K562 (cell line): ENCODE measurements at regions not wholly inside any gene's neighbourhood (a gene's known extent, or its start where the extent isn't known, plus 50 kb on each side); places are given as distances from the start of the nearest gene placed in this dataset.

Experiments
- BRCA1 ChIP-seq, 2 experiments: fragments of 450-650 bp in 1 of 2; sonication (generic) in 1 of 2; formaldehyde crosslinking in 1 of 2; IDR thresholded peaks; 2 replicates each; pipeline versions ENCODE4 v1.5.0 to v1.6.1; 2017 to 2020; ENCODE audit warnings: mild to moderate bottlenecking in 1 of 2, missing genetic modification reagents in 1 of 2
- CBX2 ChIP-seq: fragments of 200-600 bp; sonication (generic); IDR thresholded peaks from one replicate; pipeline ENCODE4 v1.6.1; 2012; ENCODE audit warnings: mild to moderate bottlenecking, low read length, inconsistent platforms; ENCODE audit not compliant: insufficient read depth, poor library complexity, severe bottlenecking
- EP300 ChIP-seq: IDR thresholded peaks from 2 replicates; pipeline ENCODE4 v1.6.1; 2012; ENCODE audit warnings: low read length, improper control_type of control experiment
- MEF2A ChIP-seq: IDR thresholded peaks from 2 replicates; pipeline ENCODE4 v1.6.1; 2011; ENCODE audit warnings: low read depth, mild to moderate bottlenecking, low read length, moderate library complexity; ENCODE audit not compliant: control insufficient read depth
- NR2C2 ChIP-seq, 2 experiments: fragments of 200-800 bp in 1 of 2; sonication (Bioruptor generic) in 1 of 2; sonication (generic) in 1 of 2; formaldehyde crosslinking in 1 of 2; IDR thresholded peaks; 2 replicates each; pipeline versions ENCODE4 v1.6.1 to v1.8.0; 2016 to 2022; ENCODE audit warnings: mild to moderate bottlenecking in 1 of 2, missing compliant biosample characterization in 1 of 2, missing genetic modification characterization in 1 of 2, missing genetic modification reagents in 1 of 2
- POLR3G ChIP-seq: IDR thresholded peaks from 2 replicates; pipeline ENCODE4 v1.6.1; 2011; ENCODE audit not compliant: insufficient read length, insufficient replicate concordance; ENCODE audit errors: extremely low read depth
- PRMT5 ChIP-seq: sonication (generic); formaldehyde crosslinking; IDR thresholded peaks from 2 replicates; pipeline ENCODE4 v1.5.0; 2020; ENCODE audit warnings: missing genetic modification reagents
- SMAD2 ChIP-seq: fragments of 150-350 bp; IDR thresholded peaks from 2 replicates; pipeline ENCODE4 v1.6.1; 2014; ENCODE audit warnings: low read depth, mild to moderate bottlenecking, low read length
- SMARCC2 ChIP-seq: fragments of 450-650 bp; IDR thresholded peaks from 2 replicates; pipeline ENCODE4 v1.6.1; 2017; ENCODE audit warnings: antibody characterized with exemption, moderate library complexity, mild to moderate bottlenecking, low read depth
- TARDBP ChIP-seq: fragments of 450-650 bp; IDR thresholded peaks from 2 replicates; pipeline ENCODE4 v1.6.1; 2016
- TF ChIP-seq, protein P1 (sequence below): sonication (generic); formaldehyde crosslinking; IDR thresholded peaks from 2 replicates; pipeline ENCODE4 v1.8.1; 2023; ENCODE audit warnings: mild to moderate bottlenecking, missing genetic modification reagents, moderate library complexity
- TF ChIP-seq, protein P2 (sequence below), 3 experiments: IDR thresholded peaks in 2 of 3; conservative IDR thresholded peaks in 1 of 3; 2 replicates each; pipeline ENCODE4 v1.5.1; 2011 to 2012; ENCODE audit warnings: low read length in 3 of 3, mild to moderate bottlenecking in 3 of 3, control low read depth in 2 of 3, improper control_type of control experiment in 1 of 3, inconsistent platforms in 1 of 3, low read depth in 1 of 3, mixed read lengths in 1 of 3, moderate library complexity in 1 of 3; ENCODE audit not compliant: insufficient read depth in 2 of 3

DNA sequence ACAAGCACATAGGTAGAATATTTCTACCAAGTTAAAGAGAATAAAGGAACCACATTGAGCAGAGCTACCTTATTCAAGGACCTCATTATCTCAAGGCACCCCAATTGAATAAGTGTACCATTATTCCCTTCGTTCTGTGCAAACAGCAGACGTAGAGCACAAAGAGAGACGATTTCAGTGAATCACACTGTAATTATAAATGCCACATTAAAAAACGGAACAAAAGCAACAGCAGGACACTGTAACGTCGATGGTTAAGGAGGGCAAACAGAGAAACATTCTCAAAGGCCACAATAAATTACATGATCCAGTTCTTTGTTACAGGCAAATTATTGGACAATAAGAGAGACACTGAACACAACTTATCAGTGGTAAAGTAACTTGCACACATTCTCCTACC, 644.1 kb upstream of the TENM3 start:
- TF ChIP-seq, protein P1, sequence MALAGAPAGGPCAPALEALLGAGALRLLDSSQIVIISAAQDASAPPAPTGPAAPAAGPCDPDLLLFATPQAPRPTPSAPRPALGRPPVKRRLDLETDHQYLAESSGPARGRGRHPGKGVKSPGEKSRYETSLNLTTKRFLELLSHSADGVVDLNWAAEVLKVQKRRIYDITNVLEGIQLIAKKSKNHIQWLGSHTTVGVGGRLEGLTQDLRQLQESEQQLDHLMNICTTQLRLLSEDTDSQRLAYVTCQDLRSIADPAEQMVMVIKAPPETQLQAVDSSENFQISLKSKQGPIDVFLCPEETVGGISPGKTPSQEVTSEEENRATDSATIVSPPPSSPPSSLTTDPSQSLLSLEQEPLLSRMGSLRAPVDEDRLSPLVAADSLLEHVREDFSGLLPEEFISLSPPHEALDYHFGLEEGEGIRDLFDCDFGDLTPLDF: no peak
- TF ChIP-seq PRMT5 (CRISPR knock-in tag): no peak
- no peak for TF ChIP-seq CBX2
- no peak for TF ChIP-seq NR2C2 (CRISPR knock-in tag; IDR thresholded peaks at IDR 0.05)
- TF ChIP-seq NR2C2 (tag; IDR thresholded peaks at IDR 0.05): no peak
- TF ChIP-seq EP300: no peak
- TF ChIP-seq, protein P2, sequence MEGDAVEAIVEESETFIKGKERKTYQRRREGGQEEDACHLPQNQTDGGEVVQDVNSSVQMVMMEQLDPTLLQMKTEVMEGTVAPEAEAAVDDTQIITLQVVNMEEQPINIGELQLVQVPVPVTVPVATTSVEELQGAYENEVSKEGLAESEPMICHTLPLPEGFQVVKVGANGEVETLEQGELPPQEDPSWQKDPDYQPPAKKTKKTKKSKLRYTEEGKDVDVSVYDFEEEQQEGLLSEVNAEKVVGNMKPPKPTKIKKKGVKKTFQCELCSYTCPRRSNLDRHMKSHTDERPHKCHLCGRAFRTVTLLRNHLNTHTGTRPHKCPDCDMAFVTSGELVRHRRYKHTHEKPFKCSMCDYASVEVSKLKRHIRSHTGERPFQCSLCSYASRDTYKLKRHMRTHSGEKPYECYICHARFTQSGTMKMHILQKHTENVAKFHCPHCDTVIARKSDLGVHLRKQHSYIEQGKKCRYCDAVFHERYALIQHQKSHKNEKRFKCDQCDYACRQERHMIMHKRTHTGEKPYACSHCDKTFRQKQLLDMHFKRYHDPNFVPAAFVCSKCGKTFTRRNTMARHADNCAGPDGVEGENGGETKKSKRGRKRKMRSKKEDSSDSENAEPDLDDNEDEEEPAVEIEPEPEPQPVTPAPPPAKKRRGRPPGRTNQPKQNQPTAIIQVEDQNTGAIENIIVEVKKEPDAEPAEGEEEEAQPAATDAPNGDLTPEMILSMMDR (IDR thresholded peaks at IDR 0.05 in 2 of 3, conservative IDR thresholded peaks at IDR 0.05 in 1 of 3; ENCODE audit: insufficient read depth in 2 of 3, low read depth in 1 of 3, low read length in 3 of 3): no peak
- no peak for TF ChIP-seq BRCA1 (IDR thresholded peaks at IDR 0.05)
- TF ChIP-seq BRCA1 (CRISPR knock-in tag; IDR thresholded peaks at IDR 0.05): no peak
- TF ChIP-seq MEF2A: no peak
- no peak for TF ChIP-seq POLR3G
- TF ChIP-seq SMARCC2: no peak
- TF ChIP-seq TARDBP: no peak
- TF ChIP-seq SMAD2: no peak
